H1 (cell line): ENCODE measurements at regions not wholly inside any gene's neighbourhood (a gene's known extent, or its start where the extent isn't known, plus 50 kb on each side); places are given as distances from the start of the nearest gene placed in this dataset.

ENCODE experiments used
- BRCA1 ChIP-seq: IDR thresholded peaks from 2 replicates; pipeline ENCODE4 v1.6.1; 2012; ENCODE audit warnings: low read depth, low read length, improper control_type of control experiment
- EP300 ChIP-seq, 2 experiments: IDR thresholded peaks; 1 replicate in 1 of 2; 2 replicates in 1 of 2; pipeline ENCODE4 v1.6.1; 2011 to 2012; ENCODE audit warnings: low read depth in 2 of 2, low read length in 2 of 2, mild to moderate bottlenecking in 2 of 2, borderline replicate concordance in 1 of 2, inconsistent platforms in 1 of 2, moderate library complexity in 1 of 2
- SIX5 ChIP-seq: IDR thresholded peaks from 2 replicates; pipeline ENCODE4 v1.6.1; 2011; ENCODE audit warnings: mild to moderate bottlenecking, low read depth, low read length

DNA sequence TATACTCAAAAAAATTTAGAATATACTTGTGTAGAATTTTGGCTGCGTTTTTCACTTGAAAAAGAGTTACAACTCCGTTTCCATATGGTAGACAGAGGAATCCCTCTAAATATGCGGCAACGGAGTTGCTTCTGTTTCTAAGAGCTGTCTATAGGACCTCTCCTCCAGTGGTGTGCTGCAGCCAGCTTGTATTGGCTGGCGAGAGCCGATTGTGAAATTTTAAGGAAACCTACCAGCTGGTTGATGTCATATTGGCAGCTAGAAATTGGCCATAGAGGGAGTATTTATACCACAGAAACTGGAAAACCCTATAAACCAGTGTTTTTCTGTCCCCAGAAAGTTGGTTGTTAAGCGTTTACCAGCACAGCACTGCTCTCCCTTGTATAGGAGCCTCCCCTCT, 655.8 kb upstream of the EEF2KMT start (continued):
- TF ChIP-seq BRCA1 (no peak), EP300 (IDR thresholded peaks at IDR 0.05; ENCODE audit: borderline replicate concordance in 1 of 2, low read depth in 2 of 2, low read length in 2 of 2) (no peak), SIX5 (no peak)
